Left lung (tissue), 4 donors: ENCODE measurements at regions not wholly inside any gene's neighbourhood (a gene's known extent, or its start where the extent isn't known, plus 50 kb on each side); places are given as distances from the start of the nearest gene placed in this dataset.
A peak's percentile ranks its signal among the peaks of the same experiment; 100 is the strongest.

Experiments
- ATAC-seq: fragments of 200-7000 bp; cut with Tn5 transposase; one replicate; pipeline ENCODE4 v1.9.1; 2020; ENCODE audit warnings: moderate library complexity
- DNase-seq, 4 donors: peaks; one replicate each; pipeline ENCODE4 v3.0.0-alpha.2; 2013 to 2020
- H3K27ac ChIP-seq, 2 donors: fragments of 200-600 bp; sonication (generic) in 1 of 2; one replicate each; pipeline versions ENCODE4 v1.5.0 to v1.8.0; 2020 to 2021
- H3K27me3 ChIP-seq, 2 donors: fragments of 200-600 bp; sonication (generic) in 1 of 2; one replicate each; pipeline versions ENCODE4 v1.5.0 to v1.8.0; 2020 to 2021
- H3K36me3 ChIP-seq, 2 donors: fragments of 200-600 bp; sonication (generic) in 1 of 2; one replicate each; pipeline versions ENCODE4 v1.5.0 to v1.8.0; 2020 to 2021
- H3K4me1 ChIP-seq, 2 donors: fragments of 200-600 bp; one replicate each; pipeline ENCODE4 v1.8.0; 2021
- H3K4me3 ChIP-seq, 2 donors: fragments of 200-600 bp; sonication (generic) in 1 of 2; one replicate each; pipeline versions ENCODE4 v1.5.0 to v1.8.0; 2020 to 2021; ENCODE audit warnings: mild to moderate bottlenecking in 1 of 2
- H3K9me3 ChIP-seq, 2 donors: fragments of 200-600 bp; sonication (generic) in 1 of 2; one replicate each; pipeline versions ENCODE4 v1.5.0 to v1.8.0; 2020 to 2021
- intact Hi-C, 2 donors: fragments of 100-400 bp; cut with DNase I; formaldehyde crosslinking; loops; one replicate each; pipeline versions ENCODE4 v1.11.2 to v1.14.2; 2022
- TF ChIP-seq, protein P1 (sequence below), 2 donors: fragments of 200-600 bp; sonication (generic) in 1 of 2; IDR thresholded peaks; one replicate each; pipeline versions ENCODE4 v1.5.0 to v1.8.0; 2021; ENCODE audit warnings: antibody characterized with exemption in 2 of 2
- donor health status: DM: no; HTN: yes; CAD: no.
- donor health status: DM: no; HTN: no; CAD: no.

DNA sequence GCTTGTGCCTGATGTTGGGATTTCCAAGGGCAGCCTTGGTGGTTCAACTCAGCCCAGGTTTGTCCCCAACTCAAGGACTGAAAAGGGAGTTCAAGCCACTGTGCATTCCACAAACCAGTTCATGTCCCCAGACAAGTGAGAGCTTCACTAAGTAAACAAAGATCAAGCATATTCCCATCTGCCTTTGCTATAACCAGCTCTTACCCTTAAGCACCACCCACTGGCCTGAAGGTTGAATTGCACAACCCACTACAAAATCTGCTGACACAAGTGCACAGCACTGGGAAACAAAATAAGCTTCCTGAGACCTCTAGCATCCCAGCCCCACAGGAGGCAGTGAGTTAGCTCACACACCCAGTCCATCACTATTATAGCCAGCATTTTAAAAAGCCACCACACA, 516.7 kb downstream of the NR4A2 start:
- no peak for DNase-seq
- ATAC-seq, result peak; percentile 65
- H3K27ac ChIP-seq, result no peak overlapping the region
- H3K4me3 ChIP-seq, result no peak overlapping the region
- intact Hi-C loops, result no loop called here
- TF ChIP-seq, protein P1, sequence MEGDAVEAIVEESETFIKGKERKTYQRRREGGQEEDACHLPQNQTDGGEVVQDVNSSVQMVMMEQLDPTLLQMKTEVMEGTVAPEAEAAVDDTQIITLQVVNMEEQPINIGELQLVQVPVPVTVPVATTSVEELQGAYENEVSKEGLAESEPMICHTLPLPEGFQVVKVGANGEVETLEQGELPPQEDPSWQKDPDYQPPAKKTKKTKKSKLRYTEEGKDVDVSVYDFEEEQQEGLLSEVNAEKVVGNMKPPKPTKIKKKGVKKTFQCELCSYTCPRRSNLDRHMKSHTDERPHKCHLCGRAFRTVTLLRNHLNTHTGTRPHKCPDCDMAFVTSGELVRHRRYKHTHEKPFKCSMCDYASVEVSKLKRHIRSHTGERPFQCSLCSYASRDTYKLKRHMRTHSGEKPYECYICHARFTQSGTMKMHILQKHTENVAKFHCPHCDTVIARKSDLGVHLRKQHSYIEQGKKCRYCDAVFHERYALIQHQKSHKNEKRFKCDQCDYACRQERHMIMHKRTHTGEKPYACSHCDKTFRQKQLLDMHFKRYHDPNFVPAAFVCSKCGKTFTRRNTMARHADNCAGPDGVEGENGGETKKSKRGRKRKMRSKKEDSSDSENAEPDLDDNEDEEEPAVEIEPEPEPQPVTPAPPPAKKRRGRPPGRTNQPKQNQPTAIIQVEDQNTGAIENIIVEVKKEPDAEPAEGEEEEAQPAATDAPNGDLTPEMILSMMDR (IDR thresholded peaks at IDR 0.05), result no peak
- H3K4me1 ChIP-seq, result no peaks in the 10 kb centered on the region
- H3K27me3 ChIP-seq, result no peaks in the 10 kb centered on the region
- H3K36me3 ChIP-seq, result no peaks in the 10 kb centered on the region
- no peaks in the 10 kb centered on the region for H3K9me3 ChIP-seq

DNA sequence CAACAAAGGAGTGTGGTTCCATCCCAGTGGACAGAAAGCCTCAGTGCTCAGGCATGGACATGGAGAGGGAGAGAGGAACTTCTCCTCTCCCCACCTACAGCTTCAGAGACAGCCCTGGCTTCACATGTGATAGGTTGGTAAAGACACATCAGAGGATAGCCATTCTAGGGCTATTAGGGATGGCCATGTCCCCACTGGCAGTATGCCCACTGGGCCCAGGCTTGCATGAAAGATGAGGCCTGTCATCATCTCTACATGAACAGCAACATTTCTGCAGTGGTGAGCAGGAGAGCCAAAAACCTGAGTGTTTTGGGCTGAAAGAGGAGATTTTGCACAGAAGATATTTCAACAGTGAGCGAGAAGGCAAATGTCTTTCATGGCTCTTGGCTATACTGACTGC, 517.2 kb downstream of the NR4A2 start:
- intact Hi-C loops, result no loop called here
- no peak overlapping the region for H3K4me3 ChIP-seq
- no peaks in the 10 kb centered on the region for H3K27me3 ChIP-seq
- no peak for DNase-seq
- TF ChIP-seq, protein P1 (IDR thresholded peaks at IDR 0.05), result no peak
- H3K4me1 ChIP-seq, result no peaks in the 10 kb centered on the region
- no peak for ATAC-seq
- no peak overlapping the region for H3K27ac ChIP-seq
- no peaks in the 10 kb centered on the region for H3K36me3 ChIP-seq
- H3K9me3 ChIP-seq, result no peaks in the 10 kb centered on the region

DNA sequence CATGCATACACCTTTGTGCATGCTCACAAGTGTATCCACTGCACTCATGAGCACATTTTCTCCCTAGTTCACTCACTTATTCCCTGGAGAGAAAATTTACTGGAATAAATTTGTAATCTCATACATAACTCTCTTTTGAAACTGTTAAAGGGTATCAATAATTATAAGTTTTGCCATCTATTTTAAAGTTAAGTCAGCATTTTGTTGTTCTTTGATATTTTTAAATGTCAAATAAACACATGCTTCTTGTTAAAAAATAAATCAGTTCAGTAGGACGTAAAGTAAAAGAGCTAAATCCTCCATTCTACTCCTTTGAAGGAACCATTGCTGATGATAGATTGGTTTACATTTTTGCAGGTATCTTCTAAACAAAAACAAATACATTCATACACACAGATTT, 522.1 kb downstream of the NR4A2 start:
- TF ChIP-seq, protein P1 (IDR thresholded peaks at IDR 0.05), result no peak
- no peaks in the 10 kb centered on the region for H3K36me3 ChIP-seq
- ATAC-seq (no peak), DNase-seq (no peak)
- no peak overlapping the region for H3K4me3 ChIP-seq
- H3K9me3 ChIP-seq, result no peaks in the 10 kb centered on the region
- H3K4me1 ChIP-seq, result no peaks in the 10 kb centered on the region
- no peak overlapping the region for H3K27ac ChIP-seq
- intact Hi-C loops, result no loop called here
- no peaks in the 10 kb centered on the region for H3K27me3 ChIP-seq

DNA sequence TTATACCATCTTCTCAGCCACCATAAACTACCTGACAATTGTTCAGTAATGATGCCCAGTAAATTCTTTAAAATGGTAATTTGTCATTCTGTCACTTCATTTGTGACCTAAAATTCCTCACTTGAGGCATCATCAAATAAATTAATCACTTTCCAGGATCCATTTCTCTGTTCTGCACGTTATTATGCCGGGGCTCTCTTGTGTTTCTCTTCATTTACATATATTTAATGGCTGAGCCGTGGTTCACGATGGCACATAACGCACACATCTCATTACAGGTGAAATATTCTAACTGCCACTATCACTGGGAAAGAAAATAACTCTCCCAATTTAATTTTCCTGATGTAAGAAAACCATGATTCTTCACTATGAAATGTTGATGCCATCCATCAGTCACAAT, 529.6 kb downstream of the NR4A2 start:
- intact Hi-C loops, result no loop called here
- Histone ChIP-seq H3K27me3 (no peaks in the 10 kb centered on the region), H3K36me3 (no peaks in the 10 kb centered on the region), H3K4me1 (no peaks in the 10 kb centered on the region), H3K4me3 (no peak overlapping the region), H3K27ac (no peak overlapping the region), H3K9me3 (no peaks in the 10 kb centered on the region)
- DNase-seq (no peak), ATAC-seq (no peak)
- TF ChIP-seq, protein P1 (IDR thresholded peaks at IDR 0.05), result no peak

DNA sequence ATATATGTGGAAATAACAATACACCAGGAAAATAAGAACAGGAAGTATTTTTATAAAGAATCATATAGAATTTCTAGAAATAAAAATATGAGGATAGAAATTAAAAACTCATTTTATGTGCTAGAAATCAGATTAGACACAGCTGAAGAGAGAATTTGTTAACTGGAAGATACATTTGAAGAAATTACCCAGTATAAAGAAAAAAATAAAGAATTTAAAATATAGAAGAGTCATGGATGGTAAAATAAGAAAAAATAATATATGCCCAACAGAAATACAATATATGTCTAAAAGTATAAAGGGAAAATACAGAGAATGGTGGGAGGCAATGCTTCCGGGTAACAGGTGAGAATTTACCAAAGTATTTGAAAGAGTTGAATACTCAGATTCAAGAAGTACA, 539.9 kb downstream of the NR4A2 start:
- DNase-seq (no peak), ATAC-seq (no peak)
- TF ChIP-seq, protein P1 (IDR thresholded peaks at IDR 0.05), result no peak
- Histone ChIP-seq H3K36me3 (no peaks in the 10 kb centered on the region), H3K27ac (no peak overlapping the region), H3K4me1 (no peaks in the 10 kb centered on the region), H3K9me3 (peaks cover 0 to 34% of the 10 kb centered on the region in 2 donors), H3K27me3 (no peaks in the 10 kb centered on the region), H3K4me3 (no peak overlapping the region)
- intact Hi-C loops, result no loop called here
